HG02678 (cell line): ENCODE measurements at regions not wholly inside any gene's neighbourhood (a gene's known extent, or its start where the extent isn't known, plus 50 kb on each side); places are given as distances from the start of the nearest gene placed in this dataset.

Experiments used
- ATAC-seq: cut with Tn5 transposase; IDR thresholded peaks from one replicate; pipeline ENCODE4 v1.9.1; 2021; ENCODE audit warnings: mild to moderate bottlenecking, moderate library complexity; ENCODE audit not compliant: unreplicated experiment

DNA sequence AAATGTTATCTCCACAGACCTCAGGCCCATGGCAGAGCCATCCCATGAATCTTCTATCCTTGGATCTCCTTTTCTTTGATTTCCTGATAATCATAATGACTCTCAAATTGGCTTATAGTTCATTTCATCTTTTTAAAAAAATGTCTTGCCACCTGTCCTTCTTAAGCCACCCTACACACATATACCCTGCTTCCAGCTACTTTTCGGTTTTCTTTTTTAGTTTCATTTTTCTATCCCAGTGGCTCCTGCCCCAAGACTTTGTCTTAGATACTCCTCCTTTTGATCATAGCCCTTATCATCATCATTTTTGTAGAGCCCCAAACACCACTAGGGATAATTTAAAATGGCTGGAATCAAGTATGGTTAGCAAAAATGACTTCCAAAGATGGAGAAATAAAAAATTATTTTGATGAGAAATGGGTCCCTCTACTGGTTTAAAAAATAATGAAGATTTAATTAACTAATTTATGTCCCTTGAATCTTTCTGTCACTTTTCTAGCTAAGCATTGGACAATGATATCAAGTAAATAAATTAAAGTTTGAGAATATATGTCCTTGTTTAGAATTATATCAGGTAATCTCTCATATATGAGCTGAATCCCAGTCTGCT lies 277.3 kb upstream of the SEMA3D start:
- ATAC-seq: no peak

GRCh38 chr7:85462671-85463070 lies 275.8 kb upstream of the SEMA3D start:
- no peak for ATAC-seq

GRCh38 chr7:85457911-85458310 lies 271.1 kb upstream of the SEMA3D start:
- no peak for ATAC-seq

DNA sequence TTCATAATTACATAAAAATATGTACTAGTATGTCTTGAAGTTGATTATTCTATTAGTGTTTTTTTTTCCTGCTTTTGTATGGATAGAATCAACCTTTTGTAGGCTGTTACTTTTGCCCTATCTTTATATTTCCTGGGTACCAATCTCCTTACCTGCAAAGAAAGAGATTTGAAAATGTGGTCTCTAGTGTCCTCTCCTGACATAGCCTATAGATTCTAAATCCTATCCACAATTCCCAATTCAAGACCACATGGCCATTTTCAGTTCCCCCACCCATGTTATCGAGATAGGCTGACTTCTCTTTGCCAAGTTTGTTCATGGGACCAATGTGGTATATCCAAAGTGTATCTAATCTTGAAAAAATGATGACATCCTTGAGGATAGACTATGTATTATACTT lies 269.4 kb upstream of the SEMA3D start:
- no peak for ATAC-seq

DNA sequence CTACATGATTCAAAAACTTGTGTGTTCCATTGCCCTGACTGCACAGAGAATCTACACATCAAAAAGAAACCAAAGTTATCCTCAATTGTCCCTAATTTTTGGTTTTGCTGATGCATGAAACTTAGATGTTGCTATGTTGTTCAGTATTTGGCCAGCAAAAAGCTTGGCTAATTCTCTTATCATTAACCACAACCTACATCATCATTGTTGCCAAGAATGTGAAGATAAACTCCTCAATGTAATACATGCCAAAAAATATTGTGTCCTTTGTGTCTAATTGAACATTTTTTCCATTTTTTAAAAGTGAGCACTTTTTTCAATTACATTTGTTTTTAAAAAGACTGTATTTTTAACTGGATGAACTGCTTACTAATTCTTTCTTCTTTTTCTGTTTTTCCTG lies 268.0 kb upstream of the SEMA3D start:
- ATAC-seq: no peak

DNA sequence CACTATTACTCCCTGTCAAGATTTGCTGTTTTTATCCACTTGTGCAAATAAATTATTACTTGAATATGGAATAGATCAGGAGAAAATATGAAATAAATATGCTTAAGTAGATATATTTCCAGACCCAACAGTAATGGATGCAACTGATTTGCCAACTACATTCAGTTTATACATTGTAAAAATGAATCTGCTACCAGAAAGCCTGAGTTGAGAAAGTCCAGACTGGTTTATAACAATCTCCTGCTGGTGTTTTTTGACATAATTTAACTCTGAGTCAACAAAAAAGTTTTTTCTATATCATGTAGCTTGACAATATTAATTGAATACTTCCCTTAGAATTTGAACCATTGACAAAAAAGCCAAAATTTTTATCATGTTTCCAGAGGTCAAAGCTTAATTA lies 265.8 kb upstream of the SEMA3D start:
- ATAC-seq: no peak

DNA sequence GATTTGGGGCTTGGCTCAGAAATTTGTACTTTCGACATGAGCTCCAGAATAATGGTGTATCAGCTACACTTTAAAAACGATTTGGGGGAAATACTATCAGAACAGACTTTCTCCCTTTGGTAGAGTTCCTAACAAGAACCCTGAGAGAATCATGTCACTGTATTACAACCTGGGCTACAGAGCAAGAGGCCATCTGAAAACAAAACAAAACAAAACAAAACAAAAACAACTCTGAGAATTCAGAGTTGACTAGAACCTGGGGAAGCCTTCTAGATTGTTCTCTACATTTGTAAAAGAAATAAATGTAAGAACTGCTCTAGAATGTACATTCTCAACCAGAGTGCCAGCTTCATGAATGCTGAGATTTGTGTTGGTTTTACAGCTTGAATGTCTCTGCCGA lies 262.6 kb upstream of the SEMA3D start:
- ATAC-seq: no peak

GRCh38 chr7:85447004-85447403 lies 260.1 kb upstream of the SEMA3D start:
- ATAC-seq: no peak

DNA sequence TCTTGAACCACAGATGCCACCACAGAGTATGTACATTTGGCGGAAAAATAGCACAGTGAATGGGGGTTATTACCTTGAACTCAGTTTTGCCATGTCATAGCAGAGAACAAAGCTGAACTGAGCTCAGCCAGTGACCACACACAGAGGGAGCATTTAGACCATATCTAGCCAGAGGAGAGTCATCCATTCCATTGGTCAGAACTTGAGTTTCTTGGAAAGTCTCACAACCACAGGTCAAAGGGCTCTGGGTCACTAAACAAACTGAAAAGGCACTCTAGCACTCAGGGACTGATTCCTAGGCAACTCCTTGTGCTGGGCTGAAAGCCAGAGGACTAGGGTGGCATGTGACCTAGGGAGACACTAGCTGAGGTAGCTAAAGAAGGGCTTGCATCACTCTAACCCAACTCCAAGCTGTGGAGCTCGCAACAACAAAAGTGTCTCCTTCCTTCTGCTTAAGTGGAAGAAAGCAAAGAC lies 239.7 kb upstream of the SEMA3D start:
- no peak for ATAC-seq

GRCh38 chr7:85424298-85424697 lies 237.4 kb upstream of the SEMA3D start:
- ATAC-seq: no peak

- ATAC-seq: no peak
These were observed 236.5 kb upstream of the SEMA3D start for GRCh38 chr7:85423209-85423895.

- no peak for ATAC-seq
These were observed 228.9 kb upstream of the SEMA3D start for GRCh38 chr7:85415743-85416142.

GRCh38 chr7:85413718-85414117 lies 226.9 kb upstream of the SEMA3D start:
- ATAC-seq: no peak

DNA sequence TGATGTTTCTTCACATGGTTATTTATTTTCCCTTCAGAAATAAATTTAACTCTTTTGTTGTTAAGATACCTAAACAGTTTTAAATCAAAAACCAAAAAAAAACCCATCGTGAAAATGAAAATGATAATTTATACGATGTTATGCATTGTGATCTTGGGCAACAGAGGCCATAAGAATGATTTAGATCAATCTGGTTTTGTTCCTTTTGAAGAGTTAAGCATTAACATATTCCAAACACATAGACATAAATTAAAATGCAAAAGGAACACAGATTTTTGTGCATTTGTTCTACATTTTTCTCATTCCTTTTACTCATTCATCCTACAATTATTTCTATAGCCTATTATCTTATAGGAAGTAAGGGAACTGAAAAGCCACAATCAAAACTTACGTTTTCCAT lies 226.1 kb upstream of the SEMA3D start:
- no peak for ATAC-seq

DNA sequence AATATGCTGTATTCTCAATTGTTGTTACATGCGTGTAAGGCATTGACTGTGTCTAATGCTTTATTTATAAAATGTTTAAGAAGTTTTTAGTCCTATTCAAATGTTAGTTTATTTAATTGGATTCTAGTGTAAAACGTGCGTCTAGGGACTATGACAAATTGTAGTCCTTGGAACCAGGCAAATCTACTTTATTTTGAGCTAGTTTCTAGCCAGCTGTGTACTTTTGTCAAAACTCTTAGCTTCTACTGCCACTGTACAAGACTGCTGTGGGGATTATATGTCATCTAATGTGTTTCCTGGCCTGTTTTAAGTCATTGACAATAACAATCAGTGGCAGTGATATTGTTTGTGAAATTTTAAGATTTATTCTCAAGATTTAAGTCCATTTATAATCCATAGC lies 220.5 kb upstream of the SEMA3D start:
- no peak for ATAC-seq

- ATAC-seq: no peak
These were observed 218.4 kb upstream of the SEMA3D start for GRCh38 chr7:85405016-85405902.

GRCh38 chr7:85396676-85397075 lies 209.8 kb upstream of the SEMA3D start:
- no peak for ATAC-seq

- ATAC-seq: no peak
These were observed 205.9 kb upstream of the SEMA3D start for GRCh38 chr7:85392789-85393188.

DNA sequence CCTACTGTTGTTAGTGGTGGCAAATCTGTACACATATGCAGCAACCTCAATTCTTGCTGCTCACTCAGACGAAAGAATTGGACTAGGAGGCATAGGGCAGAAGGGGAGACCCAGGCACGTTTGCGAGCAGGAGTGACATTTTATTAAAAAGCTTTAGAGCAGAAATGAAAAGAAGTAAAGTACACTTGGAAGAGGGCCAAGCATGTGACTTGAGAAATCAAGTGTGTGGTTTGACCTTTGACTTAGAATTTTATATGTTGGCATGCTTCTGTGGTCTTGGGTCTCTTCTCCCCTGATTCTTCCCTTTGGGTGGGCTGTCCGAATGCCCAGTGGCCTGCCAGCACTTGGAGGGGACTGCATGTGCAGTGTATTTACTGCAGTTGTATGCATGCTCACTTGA lies 205.5 kb upstream of the SEMA3D start:
- ATAC-seq: no peak

DNA sequence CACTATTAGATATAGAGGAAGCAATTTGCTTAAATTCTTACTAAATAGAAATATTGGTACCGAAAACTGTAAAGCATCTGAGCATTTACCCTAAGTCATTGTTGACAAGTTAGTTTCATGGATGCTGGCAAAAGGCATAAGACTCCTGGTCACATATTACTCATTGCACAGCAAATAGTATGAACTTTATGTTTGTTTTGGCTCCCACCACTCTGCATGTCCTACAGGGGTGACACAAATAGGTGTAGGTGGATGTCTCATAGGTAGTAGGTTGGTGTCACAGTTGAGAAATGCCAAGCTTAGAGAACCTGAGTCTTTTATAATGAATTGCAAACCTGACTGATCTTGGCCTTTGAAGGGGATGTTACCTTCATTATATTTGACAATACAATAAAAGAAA lies 199.6 kb upstream of the SEMA3D start:
- ATAC-seq: no peak

DNA sequence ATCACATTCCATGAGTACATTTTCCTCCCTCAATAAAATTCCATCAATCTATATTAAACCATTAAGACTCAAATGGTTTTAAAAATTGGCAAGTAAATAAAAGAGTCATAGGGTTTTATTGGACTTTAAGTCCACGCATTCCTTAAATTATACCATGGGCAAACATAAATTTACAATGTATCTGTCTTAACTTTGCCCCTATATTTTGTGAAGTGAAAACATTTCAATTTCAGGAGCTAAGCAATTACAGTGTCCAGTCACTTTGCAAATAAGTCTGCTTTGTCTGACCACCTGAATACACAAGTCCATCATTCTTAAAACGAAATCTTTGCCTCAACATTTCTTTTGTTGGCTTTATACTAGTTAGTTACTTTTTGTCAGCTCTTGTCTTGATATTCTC lies 197.5 kb upstream of the SEMA3D start:
- ATAC-seq: no peak

DNA sequence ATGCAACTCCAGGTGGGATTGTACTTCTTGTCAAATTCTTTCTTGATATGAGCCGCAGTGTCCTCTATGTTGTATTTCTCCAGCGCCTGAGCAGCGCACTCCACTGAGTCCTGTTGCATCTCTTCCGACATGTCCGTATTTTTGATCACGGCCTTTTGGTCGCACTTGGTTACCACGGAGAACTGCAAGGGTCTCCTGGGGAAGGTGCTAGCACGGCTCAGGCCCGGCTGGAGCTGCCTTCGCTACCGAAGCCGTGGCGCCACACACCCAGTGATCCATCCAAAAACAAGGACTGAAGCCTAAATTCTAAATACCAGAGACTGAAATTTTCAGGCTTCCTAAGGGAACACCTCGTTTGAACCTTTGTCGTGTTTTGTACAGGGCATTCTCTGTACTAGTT lies 194.4 kb upstream of the SEMA3D start:
- no peak for ATAC-seq
